Common myeloid progenitor, CD34-positive (primary cell): ENCODE measurements at regions not wholly inside any gene's neighbourhood (a gene's known extent, or its start where the extent isn't known, plus 50 kb on each side); places are given as distances from the start of the nearest gene placed in this dataset.

Source experiments
- CTCF ChIA-PET: fragments of 350-600 bp; sonication (Branson Sonifier 250); formaldehyde crosslinking; loops from one replicate; lab custom pipeline; 2021; ENCODE audit warnings: antibody characterized with exemption; lab: Charles Lee
- POLR2A ChIA-PET: fragments of 350-600 bp; sonication (Branson Sonifier 250); formaldehyde crosslinking; loops from one replicate; lab custom pipeline; 2021; ENCODE audit warnings: antibody characterized with exemption; lab: Charles Lee
- DNase-seq, 3 donors: peaks; one replicate each; pipeline versions ENCODE4 v3.0.0 to v3.0.0-alpha.2; 2013
- H3K27ac ChIP-seq, 2 experiments: 1 replicate in 1 of 2; 2 replicates in 1 of 2; pipeline ENCODE4 v1.7.0; 2013; ENCODE audit warnings: inconsistent platforms in 2 of 2, low read length in 2 of 2, mild to moderate bottlenecking in 2 of 2, low read depth in 1 of 2, moderate library complexity in 1 of 2; ENCODE audit not compliant: severe bottlenecking in 2 of 2, insufficient read depth in 1 of 2, poor library complexity in 1 of 2
- H3K27me3 ChIP-seq, 5 experiments: replicated peaks in 2 of 5; 1 replicate in 3 of 5; 2 replicates in 2 of 5; pipeline versions ENCODE4 v1.6.1 to v1.7.0; 2013; ENCODE audit warnings: low read length in 4 of 5, mild to moderate bottlenecking in 2 of 5, moderate library complexity in 2 of 5, inconsistent platforms in 1 of 5; ENCODE audit not compliant: insufficient read depth in 5 of 5, control insufficient read depth in 4 of 5
- H3K36me3 ChIP-seq, 4 experiments: 1 replicate in 2 of 4; 2 replicates in 2 of 4; pipeline versions ENCODE4 v1.6.1 to v1.7.0; 2013; ENCODE audit warnings: low read length in 3 of 4, control low read depth in 1 of 4, mild to moderate bottlenecking in 1 of 4; ENCODE audit not compliant: control insufficient read depth in 4 of 4, insufficient read depth in 4 of 4
- H3K4me1 ChIP-seq, 4 experiments: 1 replicate in 3 of 4; 2 replicates in 1 of 4; pipeline versions ENCODE4 v1.6.1 to v1.7.1; 2013; ENCODE audit warnings: low read length in 3 of 4, mild to moderate bottlenecking in 3 of 4, control low read depth in 1 of 4, inconsistent platforms in 1 of 4, moderate library complexity in 1 of 4; ENCODE audit not compliant: control insufficient read depth in 4 of 4, insufficient read depth in 4 of 4; ENCODE audit errors: control extremely low read depth in 1 of 4
- H3K4me3 ChIP-seq, 7 experiments: 1 replicate in 4 of 7; 2 replicates in 3 of 7; pipeline versions ENCODE4 v1.5.1 to v1.7.0; 2013; ENCODE audit warnings: mild to moderate bottlenecking in 7 of 7, low read length in 6 of 7, moderate library complexity in 6 of 7, inconsistent platforms in 2 of 7, low read depth in 2 of 7, control low read depth in 1 of 7; ENCODE audit not compliant: insufficient read depth in 4 of 7, control insufficient read depth in 1 of 7; ENCODE audit errors: extremely low read depth in 1 of 7
- H3K9me3 ChIP-seq, 5 experiments: 1 replicate in 4 of 5; 2 replicates in 1 of 5; pipeline versions ENCODE4 v1.6.1 to v1.7.1; 2013; ENCODE audit warnings: low read length in 4 of 5, mild to moderate bottlenecking in 2 of 5, inconsistent platforms in 1 of 5, low read depth in 1 of 5, moderate library complexity in 1 of 5; ENCODE audit not compliant: control insufficient read depth in 4 of 5, insufficient read depth in 2 of 5; ENCODE audit errors: control extremely low read depth in 1 of 5
- WGBS: methylation state at CpG from one replicate; pipeline ENCODE4 v1.1.5; 2013; ENCODE audit not compliant: insufficient coverage; 5-methylcytosine and 5-hydroxymethylcytosine counted together

DNA sequence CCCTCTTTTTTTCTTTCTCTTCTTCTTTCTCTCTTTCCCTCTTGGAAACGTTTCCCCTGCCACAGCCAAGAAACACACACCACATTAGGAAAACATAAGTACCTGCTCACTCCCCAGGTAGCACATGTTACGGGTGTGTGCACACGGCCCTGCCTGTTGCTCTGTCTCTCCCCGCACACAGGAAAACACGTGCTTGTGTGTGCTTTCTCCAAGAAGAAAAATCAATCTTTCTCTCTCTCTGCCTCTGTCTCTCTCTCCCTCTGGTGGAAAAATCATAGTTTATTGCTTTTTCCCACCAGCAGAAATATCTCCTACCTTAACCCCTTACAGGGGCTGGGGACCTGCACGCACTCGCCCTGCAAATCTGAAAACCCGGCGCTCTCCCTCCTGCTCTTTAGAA is 102.3 kb downstream of the EDN3 start:
- H3K4me1 ChIP-seq = peaks cover 1 to 22% (median 17%) of the 10 kb centered on the region in 4 experiments
- peak in 1 of 3 donors; percentile 47 for DNase-seq
- POLR2A ChIA-PET = interaction anchor here (0.6 kb wide), 1 partner anchor 345 kb away, joined by 4 read pairs; no protein-coding TSS in a partner anchor

DNA sequence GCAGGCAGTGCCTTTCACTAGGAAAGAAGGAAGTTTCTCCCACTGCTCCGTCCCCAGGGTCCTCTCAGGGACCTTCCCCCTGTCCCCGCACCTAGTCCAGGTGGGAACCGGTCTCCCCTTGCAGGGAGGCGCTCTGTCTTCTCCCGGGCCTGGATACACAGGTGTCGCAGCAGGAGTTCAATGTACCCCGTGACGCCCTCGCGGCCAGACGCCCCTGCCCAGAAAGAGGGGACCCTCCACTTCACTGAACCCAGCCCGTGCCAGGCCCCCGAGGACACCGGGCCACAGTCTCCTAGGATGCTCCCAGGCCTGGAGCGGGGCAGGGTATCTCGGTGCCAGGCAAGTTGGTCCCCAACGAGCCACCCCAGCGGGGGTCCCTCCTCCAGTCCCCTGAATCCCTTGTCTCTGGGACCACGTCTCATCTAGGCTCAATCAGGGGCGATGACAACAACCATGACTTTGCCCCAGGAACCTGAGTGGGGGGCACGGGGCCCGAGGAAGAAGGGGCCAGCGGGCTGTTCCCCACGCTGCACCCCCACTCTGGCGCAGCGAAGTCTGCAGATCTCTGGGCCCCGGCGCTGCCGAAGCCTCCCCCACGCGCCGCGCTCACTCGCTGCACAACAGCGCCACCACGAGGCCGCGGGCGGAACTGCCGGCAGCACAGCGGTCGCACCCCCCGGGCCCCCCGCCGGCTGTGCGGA is 103.0 kb downstream of the EDN3 start:
- H3K9me3 ChIP-seq = no peaks in the 10 kb centered on the region
- peaks cover 1 to 21% (median 17%) of the 10 kb centered on the region in 4 experiments for H3K4me1 ChIP-seq
- CTCF ChIA-PET = interaction anchor here (0.7 to 2.3 kb wide), 16 partner anchors 9 to 537 kb away, joined by 3 to 12 read pairs (median 5); no protein-coding TSS in a partner anchor
- DNase-seq = peak; percentile 41 to 72 (median 71)
- WGBS = 2% methylated on average over 45 of the region's 46 CpGs
- POLR2A ChIA-PET = no interaction called here
- H3K27me3 ChIP-seq = peaks cover 0 to 86% (median 28%) of the 10 kb centered on the region in 5 experiments
- H3K27ac ChIP-seq = no peak overlapping the region
- no peaks in the 10 kb centered on the region for H3K36me3 ChIP-seq
- peak overlapping the region in 4 of 7 experiments; percentile 28 to 60 (median 44) for H3K4me3 ChIP-seq

More for the DNA sequence above, 102.3 kb downstream of the EDN3 start:
- CTCF ChIA-PET = interaction anchor here (0.6 to 2.2 kb wide), 6 partner anchors 8 to 533 kb away, joined by 3 to 7 read pairs (median 4); no protein-coding TSS in a partner anchor
- no peaks in the 10 kb centered on the region for H3K36me3 ChIP-seq
- no peak overlapping the region for H3K27ac ChIP-seq
- 8% methylated on average over 8 of the region's 9 CpGs for WGBS
- H3K27me3 ChIP-seq = peaks cover 0 to 92% (median 28%) of the 10 kb centered on the region in 5 experiments
- peak overlapping the region in 1 of 7 experiments; percentile 42 for H3K4me3 ChIP-seq
- H3K9me3 ChIP-seq = no peaks in the 10 kb centered on the region

DNA sequence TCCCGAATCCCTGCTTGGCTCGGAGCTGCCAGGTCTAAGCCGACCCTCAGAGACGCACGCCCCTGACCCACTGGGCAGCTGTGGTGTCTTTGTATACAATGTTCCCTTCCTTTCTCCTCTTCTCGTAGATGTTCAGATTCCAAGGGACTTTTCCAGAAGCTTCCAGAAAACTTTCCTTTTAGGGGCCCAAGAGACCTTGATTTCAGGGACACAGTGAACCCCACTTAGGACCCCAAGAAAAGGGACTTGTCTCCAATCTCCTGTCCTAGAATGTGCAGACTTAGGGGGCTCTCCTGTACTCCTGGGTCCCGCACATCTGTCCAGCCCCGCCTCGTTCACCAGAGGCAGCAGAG is 103.5 kb downstream of the EDN3 start:
- ChIA-PET CTCF (interaction anchor here (0.7 to 2.3 kb wide), 23 partner anchors 9 to 538 kb away, joined by 3 to 12 read pairs (median 4); no protein-coding TSS in a partner anchor), POLR2A (no interaction called here)
- Histone ChIP-seq H3K27ac (no peak overlapping the region), H3K4me1 (peaks cover 1 to 18% (median 15%) of the 10 kb centered on the region in 4 experiments), H3K27me3 (peaks cover 0 to 81% (median 24%) of the 10 kb centered on the region in 5 experiments), H3K36me3 (no peaks in the 10 kb centered on the region), H3K4me3 (peak overlapping the region in 1 of 7 experiments; percentile 16), H3K9me3 (no peaks in the 10 kb centered on the region)
- WGBS = 63% methylated on average over 5 of the region's 9 CpGs
- no peak for DNase-seq

DNA sequence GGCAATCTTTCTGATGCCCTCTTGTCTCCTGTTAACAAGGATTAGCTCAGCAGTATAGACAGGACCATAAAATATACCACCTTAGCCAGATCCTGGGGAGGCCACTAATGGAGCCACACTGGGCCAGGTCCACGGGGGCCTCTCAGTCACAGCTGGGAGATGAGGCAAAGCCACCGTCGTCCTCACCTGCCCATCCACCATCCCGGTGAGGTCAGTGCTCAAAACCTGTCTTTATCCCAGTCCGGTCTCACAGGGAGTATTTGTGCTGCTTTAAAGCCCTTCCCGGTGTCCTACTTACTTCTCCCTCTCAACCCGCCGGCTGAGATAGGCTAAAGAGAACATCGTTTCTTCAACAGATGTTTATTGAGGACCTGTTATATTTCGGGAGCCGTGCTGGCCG is 104.3 kb downstream of the EDN3 start:
- no peak overlapping the region for H3K27ac ChIP-seq
- no peak for DNase-seq
- ChIA-PET CTCF (interaction anchor here (0.8 to 2.3 kb wide), 21 partner anchors 9 to 539 kb away, joined by 3 to 12 read pairs (median 4); no protein-coding TSS in a partner anchor), POLR2A (no interaction called here)
- no peaks in the 10 kb centered on the region for H3K9me3 ChIP-seq
- peaks cover 0 to 73% (median 24%) of the 10 kb centered on the region in 5 experiments for H3K27me3 ChIP-seq
- no peaks in the 10 kb centered on the region for H3K36me3 ChIP-seq
- H3K4me1 ChIP-seq = peaks cover 1 to 18% (median 15%) of the 10 kb centered on the region in 4 experiments
- no peak overlapping the region for H3K4me3 ChIP-seq
- whole genome bisulfite sequencing = 65% methylated on average over 9 of the region's 12 CpGs

DNA sequence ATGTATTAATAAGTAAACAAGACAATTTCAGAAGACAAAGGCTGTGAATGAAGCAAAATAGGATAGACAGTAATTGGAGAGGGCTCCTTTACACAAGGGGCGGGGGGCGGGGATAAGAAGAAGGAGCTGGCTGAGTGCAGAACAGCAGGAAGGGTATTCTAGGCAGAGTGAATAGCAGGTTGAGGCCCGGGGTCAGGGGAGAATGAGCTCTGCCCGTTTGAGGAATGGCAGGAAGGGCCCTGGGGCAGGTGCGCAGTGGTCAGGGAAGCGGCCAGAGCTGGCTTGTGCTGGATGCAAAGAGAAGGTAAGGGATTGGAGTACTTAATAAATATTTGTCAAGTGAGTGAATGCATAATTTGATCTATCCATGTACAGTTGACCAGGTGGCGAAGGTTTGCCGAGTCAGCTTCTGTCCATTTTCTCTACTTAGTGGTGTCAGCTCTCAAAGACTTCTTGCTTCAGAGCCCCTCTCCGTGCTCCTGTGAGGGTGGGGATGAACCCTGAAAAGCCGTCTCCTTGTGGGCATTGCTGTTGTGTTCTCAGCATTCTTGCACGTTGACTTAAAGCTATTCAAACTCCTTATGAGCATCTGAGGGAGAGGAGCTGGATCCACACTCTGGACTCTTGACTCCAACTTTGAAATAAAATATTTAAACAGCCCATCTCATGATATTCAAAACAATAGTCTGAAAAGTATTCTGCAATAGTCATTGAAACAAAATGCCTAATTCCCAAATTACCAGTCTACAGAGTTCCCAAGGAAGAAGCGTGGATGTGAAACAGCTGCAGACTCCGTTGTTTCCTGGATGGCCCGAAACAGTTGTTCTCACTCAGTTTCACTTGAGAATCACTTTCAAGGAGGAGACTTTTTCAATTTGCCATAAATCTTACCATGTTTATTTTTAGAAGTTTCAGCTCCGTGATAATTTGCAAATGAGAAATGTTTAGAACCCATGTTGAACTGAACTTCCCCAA is 105.1 kb downstream of the EDN3 start:
- POLR2A ChIA-PET = no interaction called here
- no peak overlapping the region for H3K4me3 ChIP-seq
- CTCF ChIA-PET = interaction anchor here (0.8 to 2.3 kb wide), 19 partner anchors 11 to 540 kb away, joined by 3 to 12 read pairs (median 4); no protein-coding TSS in a partner anchor

DNA sequence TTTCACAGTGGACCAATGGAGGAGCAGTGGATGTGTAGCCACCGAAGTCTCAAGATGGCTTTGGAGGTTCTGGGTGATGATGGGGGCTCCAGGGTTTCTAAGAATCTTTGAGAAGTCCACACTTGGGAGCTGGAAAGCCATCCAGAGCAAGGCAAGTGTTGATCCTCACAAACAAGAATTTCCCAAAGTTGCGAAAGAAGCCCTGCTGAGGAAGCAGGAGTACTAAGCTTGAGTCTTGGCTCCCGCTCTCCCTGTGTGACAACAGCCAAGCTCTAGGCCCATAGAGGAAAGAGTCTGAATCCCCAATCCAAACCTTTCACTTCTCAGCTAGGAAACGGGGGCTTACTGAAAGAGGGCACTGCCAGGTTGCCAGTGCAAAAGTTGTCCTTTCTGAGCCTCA is 106.0 kb downstream of the EDN3 start:
- peaks cover 0 to 17% (median 14%) of the 10 kb centered on the region in 4 experiments for H3K4me1 ChIP-seq
- no peak overlapping the region for H3K4me3 ChIP-seq
- no peak for DNase-seq
- no peak overlapping the region for H3K27ac ChIP-seq
- H3K27me3 ChIP-seq = peaks cover 0 to 57% (median 22%) of the 10 kb centered on the region in 5 experiments
- POLR2A ChIA-PET = no interaction called here
- no peaks in the 10 kb centered on the region for H3K9me3 ChIP-seq
- CTCF ChIA-PET = interaction anchor here (1.0 to 1.8 kb wide), 6 partner anchors 9 to 339 kb away, joined by 3 to 5 read pairs (median 3); no protein-coding TSS in a partner anchor
- WGBS = 93% methylated on average over 4 of the region's 4 CpGs
- no peaks in the 10 kb centered on the region for H3K36me3 ChIP-seq

More for the DNA sequence above, 105.1 kb downstream of the EDN3 start:
- 80% methylated on average over 12 of the region's 15 CpGs for WGBS
- Histone ChIP-seq H3K4me1 (peaks cover under 1 to 18% (median 15%) of the 10 kb centered on the region in 4 experiments), H3K27ac (no peak overlapping the region), H3K36me3 (no peaks in the 10 kb centered on the region), H3K27me3 (peaks cover 0 to 65% (median 22%) of the 10 kb centered on the region in 5 experiments), H3K9me3 (no peaks in the 10 kb centered on the region)
- DNase-seq = no peak
